ENCODE measurements at regions not wholly inside any gene's neighbourhood (a gene's known extent, or its start where the extent isn't known, plus 50 kb on each side); places are given as distances from the start of the nearest gene placed in this dataset.

DNA sequence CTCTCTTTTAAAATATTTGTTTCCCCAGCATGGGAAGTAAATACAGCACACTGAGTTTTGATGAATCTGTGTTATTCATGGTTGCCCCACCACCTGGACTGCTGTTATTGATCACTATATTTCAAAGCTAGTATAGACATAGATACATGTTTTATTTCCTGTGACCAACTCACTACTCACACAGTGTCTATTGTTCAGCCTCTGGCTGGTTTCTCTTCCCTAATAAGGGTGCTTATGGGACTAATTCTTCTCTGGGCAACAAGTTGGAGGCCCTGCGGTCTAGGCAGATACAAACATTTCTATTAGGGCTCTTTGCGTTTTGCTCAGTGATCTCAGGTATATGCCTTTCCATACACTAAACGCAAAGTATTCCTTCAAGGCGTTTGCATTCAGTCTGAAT is 1191.0 kb upstream of the TMEM132C start:
- TF ChIP-seq, protein P1, sequence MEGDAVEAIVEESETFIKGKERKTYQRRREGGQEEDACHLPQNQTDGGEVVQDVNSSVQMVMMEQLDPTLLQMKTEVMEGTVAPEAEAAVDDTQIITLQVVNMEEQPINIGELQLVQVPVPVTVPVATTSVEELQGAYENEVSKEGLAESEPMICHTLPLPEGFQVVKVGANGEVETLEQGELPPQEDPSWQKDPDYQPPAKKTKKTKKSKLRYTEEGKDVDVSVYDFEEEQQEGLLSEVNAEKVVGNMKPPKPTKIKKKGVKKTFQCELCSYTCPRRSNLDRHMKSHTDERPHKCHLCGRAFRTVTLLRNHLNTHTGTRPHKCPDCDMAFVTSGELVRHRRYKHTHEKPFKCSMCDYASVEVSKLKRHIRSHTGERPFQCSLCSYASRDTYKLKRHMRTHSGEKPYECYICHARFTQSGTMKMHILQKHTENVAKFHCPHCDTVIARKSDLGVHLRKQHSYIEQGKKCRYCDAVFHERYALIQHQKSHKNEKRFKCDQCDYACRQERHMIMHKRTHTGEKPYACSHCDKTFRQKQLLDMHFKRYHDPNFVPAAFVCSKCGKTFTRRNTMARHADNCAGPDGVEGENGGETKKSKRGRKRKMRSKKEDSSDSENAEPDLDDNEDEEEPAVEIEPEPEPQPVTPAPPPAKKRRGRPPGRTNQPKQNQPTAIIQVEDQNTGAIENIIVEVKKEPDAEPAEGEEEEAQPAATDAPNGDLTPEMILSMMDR (IDR thresholded peaks at IDR 0.05 in 8 of 11, conservative IDR thresholded peaks at IDR 0.05 in 3 of 11): no peak
- no peak for TF ChIP-seq POLR2A (IDR thresholded peaks at IDR 0.05)
